HCT116 (cell line): ENCODE measurements at regions not wholly inside any gene's neighbourhood (a gene's known extent, or its start where the extent isn't known, plus 50 kb on each side); places are given as distances from the start of the nearest gene placed in this dataset.

Experiments used
- ATAC-seq: fragments of 200-7000 bp; cut with Tn5 transposase; 2 replicates; pipeline ENCODE4 v1.9.1; 2020; ENCODE audit warnings: mild to moderate bottlenecking, moderate library complexity
- BruUV-seq: library from RNA; stranded (reverse); fragments of 400-500 nt; replicated peaks from 2 replicates; lab custom pipeline; 2021; lab: Mats Ljungman, UMichigan
- CTCF ChIA-PET: fragments of 300-600 bp; sonication (Branson Sonifier 250); formaldehyde crosslinking; loops from one replicate; lab custom pipeline; 2021; ENCODE audit warnings: antibody characterized with exemption; lab: Charles Lee
- POLR2A ChIA-PET: fragments of 300-600, 350-600 bp; sonication (Branson Sonifier 250); formaldehyde crosslinking; loops from one replicate; lab custom pipeline; 2021; ENCODE audit warnings: antibody characterized with exemption; lab: Charles Lee
- RAD21 ChIA-PET, 2 experiments: fragments of 300-600 bp; sonication (Branson Sonifier 250); formaldehyde crosslinking; loops; one replicate each; lab custom pipeline; 2023; ENCODE audit warnings: low total read pairs in 2 of 2; ENCODE audit not compliant: uncharacterized antibody in 2 of 2, unreplicated experiment in 2 of 2, low non-redundant PET in 1 of 2; lab: Charles Lee
- DNase-seq: peaks from one replicate; pipeline ENCODE4 v3.0.0-alpha.2; 2010; ENCODE audit warnings: low read depth, low spot score
- H2AFZ ChIP-seq: fragments of 200-600 bp; shearing (Covaris generic), sonication (generic); 2 replicates; pipeline ENCODE4 v1.6.1; 2017; ENCODE audit warnings: low read depth, mixed run types, mixed read lengths, antibody characterized with exemption, low read length; ENCODE audit not compliant: poor library complexity, severe bottlenecking
- H3K27ac ChIP-seq: 2 replicates; pipeline ENCODE4 v1.5.1; 2012; ENCODE audit warnings: low read depth, low read length
- H3K27me3 ChIP-seq: fragments of 200-600 bp; sonication (generic); 2 replicates; pipeline ENCODE4 v1.6.1; 2016; ENCODE audit warnings: mixed run types, low read length, mixed read lengths; ENCODE audit not compliant: insufficient read depth
- H3K36me3 ChIP-seq, 2 experiments: fragments of 200-500 bp in 1 of 2; fragments of 200-600 bp in 1 of 2; sonication (Bioruptor generic) in 1 of 2; sonication (generic) in 1 of 2; 2 replicates each; pipeline versions ENCODE4 v1.5.1 to v1.6.1; 2014 to 2016; ENCODE audit warnings: low read length in 2 of 2, inconsistent platforms in 1 of 2, mixed read lengths in 1 of 2, mixed run types in 1 of 2; ENCODE audit not compliant: insufficient read depth in 2 of 2, control insufficient read depth in 1 of 2
- H3K4me1 ChIP-seq, 2 experiments: fragments of 200-600 bp in 1 of 2; sonication (generic) in 1 of 2; 2 replicates each; pipeline versions ENCODE4 v1.5.1 to v1.6.1; 2012 to 2017; ENCODE audit warnings: low read length in 2 of 2, inconsistent platforms in 1 of 2, mild to moderate bottlenecking in 1 of 2, mixed read lengths in 1 of 2, mixed run types in 1 of 2, moderate library complexity in 1 of 2; ENCODE audit not compliant: insufficient read depth in 2 of 2, control insufficient read depth in 1 of 2
- H3K4me2 ChIP-seq: fragments of 200-600 bp; sonication (generic); 2 replicates; pipeline ENCODE4 v1.6.1; 2017; ENCODE audit warnings: mixed run types, low read length, mixed read lengths
- H3K4me3 ChIP-seq, 2 experiments: fragments of 200-600 bp in 1 of 2; sonication (generic) in 1 of 2; replicated peaks in 1 of 2; 2 replicates each; pipeline ENCODE4 v1.5.1; 2011 to 2016; ENCODE audit warnings: low read length in 2 of 2, control low read depth in 1 of 2, low read depth in 1 of 2, mild to moderate bottlenecking in 1 of 2, mixed read lengths in 1 of 2, mixed run types in 1 of 2
- H3K79me2 ChIP-seq: fragments of 200-600 bp; sonication (generic); 2 replicates; pipeline ENCODE4 v1.6.1; 2017; ENCODE audit warnings: mild to moderate bottlenecking, mixed run types, low read length, moderate library complexity, mixed read lengths; ENCODE audit not compliant: insufficient read depth
- H3K9ac ChIP-seq: fragments of 200-600 bp; sonication (generic); 2 replicates; pipeline ENCODE4 v1.6.1; 2016; ENCODE audit warnings: low read length, mixed read lengths
- H3K9me2 ChIP-seq: fragments of 200-600 bp; sonication (generic), shearing (Covaris generic); 2 replicates; pipeline ENCODE4 v1.6.1; 2017; ENCODE audit warnings: mixed run types, mild to moderate bottlenecking, moderate library complexity; ENCODE audit not compliant: insufficient read depth
- H3K9me3 ChIP-seq, 2 experiments: fragments of 200-500 bp in 1 of 2; fragments of 200-600 bp in 1 of 2; sonication (Bioruptor generic) in 1 of 2; sonication (generic) in 1 of 2; 2 replicates each; pipeline ENCODE4 v1.6.1; 2014 to 2017; ENCODE audit warnings: low read length in 2 of 2, mixed read lengths in 2 of 2, inconsistent platforms in 1 of 2, low read depth in 1 of 2, mild to moderate bottlenecking in 1 of 2, mixed run types in 1 of 2, moderate library complexity in 1 of 2; ENCODE audit not compliant: control insufficient read depth in 1 of 2, insufficient read depth in 1 of 2
- H4K20me1 ChIP-seq: fragments of 200-600 bp; sonication (generic), shearing (Covaris generic); 2 replicates; pipeline ENCODE4 v1.6.1; 2017; ENCODE audit warnings: mixed run types, mild to moderate bottlenecking, moderate library complexity; ENCODE audit not compliant: insufficient read depth
- CEBPB ChIP-seq: IDR thresholded peaks from 2 replicates; pipeline ENCODE4 v1.6.1; 2012; ENCODE audit warnings: low read depth
- EGR1 ChIP-seq: IDR thresholded peaks from 2 replicates; pipeline ENCODE4 v1.6.1; 2012; ENCODE audit warnings: low read depth
- FOSL1 ChIP-seq: IDR thresholded peaks from 2 replicates; pipeline ENCODE4 v1.6.1; 2012; ENCODE audit warnings: low read depth
- RAD21 ChIP-seq: IDR thresholded peaks from 2 replicates; pipeline ENCODE4 v1.6.1; 2012; ENCODE audit warnings: low read depth, mild to moderate bottlenecking
- SIN3A ChIP-seq: IDR thresholded peaks from 2 replicates; pipeline ENCODE4 v1.6.1; 2012; ENCODE audit warnings: low read depth
- ZFX ChIP-seq: fragments of 450-650 bp; IDR thresholded peaks from 2 replicates; pipeline ENCODE4 v1.6.1; 2017
- intact Hi-C: fragments of 100-400 bp; cut with micrococcal nuclease; formaldehyde crosslinking; loops from 2 replicates; pipeline ENCODE4 v1.10.0; 2022
- TF ChIP-seq, protein P1 (sequence below): IDR thresholded peaks from 2 replicates; pipeline ENCODE4 v1.6.1; 2011; ENCODE audit warnings: mild to moderate bottlenecking, low read length, moderate library complexity; ENCODE audit not compliant: insufficient replicate concordance; ENCODE audit errors: extremely low read depth
- TF ChIP-seq, protein P2 (sequence below): IDR thresholded peaks from 2 replicates; pipeline ENCODE4 v1.6.1; 2012

DNA sequence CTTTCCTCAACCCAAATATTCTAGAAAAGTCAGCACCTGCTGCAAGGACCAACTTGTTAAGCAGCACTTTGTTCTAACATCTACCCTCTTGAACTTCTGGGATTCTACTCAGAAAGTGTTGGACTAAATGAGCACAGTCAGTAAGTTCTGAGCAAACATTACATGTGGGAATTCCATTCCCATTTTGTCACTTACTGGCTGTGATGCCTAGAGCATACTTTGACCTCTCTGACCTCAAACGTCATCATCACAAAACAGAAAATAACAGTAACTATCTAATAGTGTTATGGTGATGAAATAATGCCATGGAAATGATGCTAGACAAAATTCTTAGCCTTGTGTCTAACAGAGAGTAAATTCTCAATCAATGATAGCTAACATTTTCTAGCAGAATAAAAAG, 829.4 kb downstream of the EPHA7 start (continued):
- TF ChIP-seq, protein P1, sequence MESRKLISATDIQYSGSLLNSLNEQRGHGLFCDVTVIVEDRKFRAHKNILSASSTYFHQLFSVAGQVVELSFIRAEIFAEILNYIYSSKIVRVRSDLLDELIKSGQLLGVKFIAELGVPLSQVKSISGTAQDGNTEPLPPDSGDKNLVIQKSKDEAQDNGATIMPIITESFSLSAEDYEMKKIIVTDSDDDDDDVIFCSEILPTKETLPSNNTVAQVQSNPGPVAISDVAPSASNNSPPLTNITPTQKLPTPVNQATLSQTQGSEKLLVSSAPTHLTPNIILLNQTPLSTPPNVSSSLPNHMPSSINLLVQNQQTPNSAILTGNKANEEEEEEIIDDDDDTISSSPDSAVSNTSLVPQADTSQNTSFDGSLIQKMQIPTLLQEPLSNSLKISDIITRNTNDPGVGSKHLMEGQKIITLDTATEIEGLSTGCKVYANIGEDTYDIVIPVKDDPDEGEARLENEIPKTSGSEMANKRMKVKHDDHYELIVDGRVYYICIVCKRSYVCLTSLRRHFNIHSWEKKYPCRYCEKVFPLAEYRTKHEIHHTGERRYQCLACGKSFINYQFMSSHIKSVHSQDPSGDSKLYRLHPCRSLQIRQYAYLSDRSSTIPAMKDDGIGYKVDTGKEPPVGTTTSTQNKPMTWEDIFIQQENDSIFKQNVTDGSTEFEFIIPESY, result no peak
- TF ChIP-seq EGR1, result no peak

DNA sequence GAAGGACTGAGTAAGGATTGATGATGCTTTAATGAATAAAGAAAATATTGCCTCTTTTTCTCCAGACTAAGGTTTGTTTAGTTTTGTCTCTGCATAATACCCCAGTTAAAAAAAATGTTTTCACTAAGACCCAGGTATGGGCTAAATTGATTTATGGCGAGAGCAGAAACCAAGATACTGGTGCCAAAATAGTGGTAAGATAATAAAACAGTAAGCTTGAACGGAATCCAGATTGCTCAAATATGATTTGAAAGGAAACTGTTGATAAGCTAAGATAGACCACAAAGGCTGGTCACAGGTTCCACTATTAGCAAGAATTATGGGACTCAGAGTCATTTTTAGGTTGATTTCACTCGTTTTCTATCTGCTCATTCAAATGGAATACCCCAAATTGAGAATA, 831.2 kb downstream of the EPHA7 start:
- DNase-seq, result no peak
- H3K9me3 ChIP-seq, result peaks cover 0 to 24% of the 10 kb centered on the region in 2 experiments; a peak in 2 of 4 replicates
- ATAC-seq, result no peak
- intact Hi-C loops, result no loop called here
- no peak overlapping the region for H3K9ac ChIP-seq
- H3K27me3 ChIP-seq, result no peaks in the 10 kb centered on the region
- no peaks in the 10 kb centered on the region for H4K20me1 ChIP-seq
- no peaks in the 10 kb centered on the region for H3K79me2 ChIP-seq
- H3K36me3 ChIP-seq, result no peaks in the 10 kb centered on the region
- CTCF ChIA-PET, result no interaction called here
- no peak overlapping the region for H3K4me3 ChIP-seq
- RAD21 ChIA-PET, result no interaction called here
- POLR2A ChIA-PET, result no interaction called here
- H3K4me1 ChIP-seq, result no peaks in the 10 kb centered on the region
- no TSS peak for BruUV-seq
- TF ChIP-seq, protein P2, sequence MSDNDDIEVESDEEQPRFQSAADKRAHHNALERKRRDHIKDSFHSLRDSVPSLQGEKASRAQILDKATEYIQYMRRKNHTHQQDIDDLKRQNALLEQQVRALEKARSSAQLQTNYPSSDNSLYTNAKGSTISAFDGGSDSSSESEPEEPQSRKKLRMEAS, result no peak
- TF ChIP-seq ZFX (no peak), FOSL1 (no peak), CEBPB (no peak), RAD21 (no peak), SIN3A (no peak)
- H2AFZ ChIP-seq, result no peak overlapping the region
- H3K9me2 ChIP-seq, result no peaks in the 10 kb centered on the region
- H3K27ac ChIP-seq, result no peak overlapping the region
- H3K4me2 ChIP-seq, result no peak overlapping the region
